Vagina (tissue), 2 donors: ENCODE measurements at regions not wholly inside any gene's neighbourhood (a gene's known extent, or its start where the extent isn't known, plus 50 kb on each side); places are given as distances from the start of the nearest gene placed in this dataset.
"Not testable (repeated sequence)": the region's sequence is repeated elsewhere in the genome, so short reads cannot be mapped to it uniquely, and the experiment has no call there.

ENCODE experiments used
- DNase-seq, 2 donors: peaks; one replicate each; pipeline ENCODE4 v3.0.0-alpha.2; 2017; ENCODE audit errors: extremely low spot score in 2 of 2
- H3K27ac ChIP-seq: fragments of 200-600 bp; sonication (generic); one replicate; pipeline ENCODE4 v1.5.1; 2019
- H3K27me3 ChIP-seq: fragments of 200-600 bp; sonication (generic); one replicate; pipeline ENCODE4 v1.5.1; 2019
- H3K36me3 ChIP-seq, 2 donors: fragments of 200-600 bp; sonication (generic); one replicate each; pipeline ENCODE4 v1.5.1; 2017 to 2019
- H3K4me1 ChIP-seq: fragments of 200-600 bp; sonication (generic); one replicate; pipeline ENCODE4 v1.5.1; 2019
- H3K4me3 ChIP-seq, 2 donors: fragments of 200-600 bp; sonication (generic); 1 replicate in 1 of 2; 2 replicates in 1 of 2; pipeline ENCODE4 v1.5.1; 2016 to 2019
- H3K9me3 ChIP-seq: fragments of 200-600 bp; sonication (generic); one replicate; pipeline ENCODE4 v1.5.1; 2019
- POLR2A ChIP-seq, 2 donors: fragments of 450-650 bp; IDR thresholded peaks; one replicate each; pipeline ENCODE4 v1.6.1; 2017; ENCODE audit warnings: antibody characterized with exemption in 2 of 2, mild to moderate bottlenecking in 2 of 2, moderate library complexity in 2 of 2
- POLR2AphosphoS5 ChIP-seq, 2 donors: sonication (generic); formaldehyde crosslinking; IDR thresholded peaks; one replicate each; pipeline ENCODE4 v1.9.0; 2017; ENCODE audit warnings: antibody characterized with exemption in 2 of 2, mild to moderate bottlenecking in 2 of 2, low read depth in 1 of 2; ENCODE audit not compliant: insufficient read depth in 1 of 2
- intact Hi-C: fragments of 100-400 bp; cut with DNase I; formaldehyde crosslinking; loops from one replicate; pipeline ENCODE4 v1.15.1; 2023
- TF ChIP-seq, protein P1 (sequence below), 3 experiments: fragments of 450-650 bp in 2 of 3; fragments of 200-600 bp in 1 of 3; sonication (generic) in 1 of 3; IDR thresholded peaks; one replicate each; pipeline ENCODE4 v1.5.1; 2017 to 2019; ENCODE audit warnings: antibody characterized with exemption in 3 of 3, mild to moderate bottlenecking in 2 of 3, moderate library complexity in 2 of 3

DNA sequence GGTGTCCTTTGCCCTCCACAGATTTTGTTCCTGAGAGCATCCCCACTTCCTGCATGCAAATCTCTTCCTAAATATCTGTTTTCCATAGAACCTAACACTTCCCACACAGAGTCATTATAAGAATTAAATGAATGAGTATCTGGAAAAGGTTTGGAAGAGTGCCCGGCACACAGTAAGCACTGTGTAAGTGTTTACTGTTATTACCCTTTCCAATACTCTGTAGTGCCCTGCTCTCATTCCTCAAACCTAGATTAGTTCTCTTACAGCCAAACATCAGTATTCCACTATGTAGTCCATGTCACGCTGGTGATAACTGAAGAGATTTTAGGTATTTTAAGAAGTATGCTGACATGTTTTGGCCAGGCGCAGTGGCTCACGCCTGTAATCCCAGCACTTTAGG, 57.3 kb upstream of the PHF21A start:
- Histone ChIP-seq H3K9me3 (no peaks in the 10 kb centered on the region), H3K36me3 (no peaks in the 10 kb centered on the region), H3K27me3 (no peaks in the 10 kb centered on the region), H3K4me1 (no peaks in the 10 kb centered on the region), H3K27ac (no peak overlapping the region), H3K4me3 (no peak overlapping the region)
- DNase-seq, result no peak
- intact Hi-C loops, result no loop called here
- TF ChIP-seq POLR2A (IDR thresholded peaks at IDR 0.05) (no peak), POLR2AphosphoS5 (IDR thresholded peaks at IDR 0.05; ENCODE audit: insufficient read depth in 1 of 2, low read depth in 1 of 2) (no peak)
- TF ChIP-seq, protein P1, sequence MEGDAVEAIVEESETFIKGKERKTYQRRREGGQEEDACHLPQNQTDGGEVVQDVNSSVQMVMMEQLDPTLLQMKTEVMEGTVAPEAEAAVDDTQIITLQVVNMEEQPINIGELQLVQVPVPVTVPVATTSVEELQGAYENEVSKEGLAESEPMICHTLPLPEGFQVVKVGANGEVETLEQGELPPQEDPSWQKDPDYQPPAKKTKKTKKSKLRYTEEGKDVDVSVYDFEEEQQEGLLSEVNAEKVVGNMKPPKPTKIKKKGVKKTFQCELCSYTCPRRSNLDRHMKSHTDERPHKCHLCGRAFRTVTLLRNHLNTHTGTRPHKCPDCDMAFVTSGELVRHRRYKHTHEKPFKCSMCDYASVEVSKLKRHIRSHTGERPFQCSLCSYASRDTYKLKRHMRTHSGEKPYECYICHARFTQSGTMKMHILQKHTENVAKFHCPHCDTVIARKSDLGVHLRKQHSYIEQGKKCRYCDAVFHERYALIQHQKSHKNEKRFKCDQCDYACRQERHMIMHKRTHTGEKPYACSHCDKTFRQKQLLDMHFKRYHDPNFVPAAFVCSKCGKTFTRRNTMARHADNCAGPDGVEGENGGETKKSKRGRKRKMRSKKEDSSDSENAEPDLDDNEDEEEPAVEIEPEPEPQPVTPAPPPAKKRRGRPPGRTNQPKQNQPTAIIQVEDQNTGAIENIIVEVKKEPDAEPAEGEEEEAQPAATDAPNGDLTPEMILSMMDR (IDR thresholded peaks at IDR 0.05), result no peak

DNA sequence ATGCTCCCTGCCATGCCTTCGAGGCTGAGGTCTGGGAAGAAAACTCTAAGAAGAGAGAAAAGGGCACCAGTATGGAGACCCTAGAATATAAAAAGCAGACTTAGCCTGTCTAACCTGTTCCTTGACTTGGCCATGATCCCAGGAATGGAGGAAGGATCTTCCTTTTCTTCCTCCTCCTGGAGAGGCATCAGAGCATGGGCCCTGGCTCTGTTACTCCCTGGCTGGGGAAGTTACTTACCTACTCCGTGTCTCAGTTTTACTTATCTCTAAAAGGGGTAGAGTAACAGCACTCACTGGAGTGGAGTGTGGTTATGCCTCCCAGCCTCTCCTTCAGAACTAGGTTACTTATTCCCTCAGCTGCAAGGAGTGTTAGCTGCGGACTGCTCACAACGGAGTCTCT, 55.2 kb upstream of the PHF21A start:
- intact Hi-C loops, result no loop called here
- DNase-seq, result no peak

DNA sequence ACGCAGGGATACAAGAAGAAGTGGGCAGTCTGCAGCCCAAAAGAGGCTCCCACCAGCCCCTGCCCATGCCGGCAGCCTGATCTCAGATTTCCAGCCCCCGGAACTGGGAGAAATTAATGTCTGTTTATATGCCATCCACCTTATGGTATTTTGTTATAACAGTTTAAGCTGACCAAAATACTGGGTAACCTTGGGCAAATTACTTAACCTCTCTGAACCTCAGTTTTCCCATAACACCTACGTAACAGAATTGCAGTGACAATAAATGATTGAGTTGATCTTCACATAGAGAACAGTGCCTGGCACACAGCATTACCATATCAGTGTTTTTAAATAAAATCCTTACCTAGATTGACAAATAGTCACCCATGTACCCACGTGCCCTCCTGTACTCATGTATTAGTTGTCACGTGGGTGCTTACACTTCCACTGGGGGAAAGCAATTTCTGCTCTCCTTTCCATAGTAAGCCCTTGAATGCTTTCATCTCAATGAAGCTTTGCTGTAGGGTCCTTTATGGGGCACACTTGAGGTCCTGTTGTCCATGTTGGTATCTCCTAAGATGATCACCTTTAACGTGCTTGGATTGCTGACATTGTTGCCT, 54.2 kb upstream of the PHF21A start:
- no peak for DNase-seq
- no peaks in the 10 kb centered on the region for H3K4me1 ChIP-seq
- H3K9me3 ChIP-seq, result no peaks in the 10 kb centered on the region
- TF ChIP-seq POLR2AphosphoS5 (IDR thresholded peaks at IDR 0.05; ENCODE audit: insufficient read depth in 1 of 2, low read depth in 1 of 2) (no peak), POLR2A (IDR thresholded peaks at IDR 0.05) (no peak)
- TF ChIP-seq, protein P1 (IDR thresholded peaks at IDR 0.05), result no peak
- H3K4me3 ChIP-seq, result no peak overlapping the region
- intact Hi-C loops, result no loop called here
- no peaks in the 10 kb centered on the region for H3K36me3 ChIP-seq
- no peaks in the 10 kb centered on the region for H3K27me3 ChIP-seq
- H3K27ac ChIP-seq, result no peak overlapping the region

More for the DNA sequence above, 55.2 kb upstream of the PHF21A start:
- no peaks in the 10 kb centered on the region for H3K27me3 ChIP-seq
- H3K4me3 ChIP-seq, result no peak overlapping the region
- no peaks in the 10 kb centered on the region for H3K36me3 ChIP-seq
- H3K9me3 ChIP-seq, result no peaks in the 10 kb centered on the region
- no peak overlapping the region for H3K27ac ChIP-seq
- no peaks in the 10 kb centered on the region for H3K4me1 ChIP-seq
- no peak for TF ChIP-seq POLR2A (IDR thresholded peaks at IDR 0.05)
- TF ChIP-seq, protein P1 (IDR thresholded peaks at IDR 0.05), result no peak
- no peak for TF ChIP-seq POLR2AphosphoS5 (IDR thresholded peaks at IDR 0.05; ENCODE audit: insufficient read depth in 1 of 2, low read depth in 1 of 2)

DNA sequence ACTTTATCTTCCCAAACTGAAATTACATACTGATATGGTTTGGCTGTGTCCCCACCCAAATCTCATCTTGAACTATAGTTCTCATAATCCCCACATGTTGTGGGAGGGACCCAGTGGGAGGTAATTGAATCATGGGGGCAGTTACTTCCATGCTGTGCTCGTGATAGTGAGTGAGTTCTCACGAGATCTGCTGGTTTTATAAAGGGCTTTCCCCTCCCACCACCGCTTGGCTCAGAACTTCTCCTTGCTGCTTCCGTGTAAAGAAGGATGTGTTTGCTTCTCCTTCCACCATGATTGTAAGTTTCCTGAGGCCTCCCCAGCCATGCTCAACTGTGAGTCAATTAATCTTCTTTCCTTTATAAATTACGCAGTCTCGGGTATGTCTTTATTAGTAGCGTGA, 50.4 kb upstream of the PHF21A start:
- H3K27me3 ChIP-seq, H3K36me3 ChIP-seq, H3K4me3 ChIP-seq, H3K9me3 ChIP-seq, H3K27ac ChIP-seq, H3K4me1 ChIP-seq, intact Hi-C loops, DNase-seq: not testable (repeated sequence)
